Muscle of back (tissue), 3 donors: ENCODE measurements at regions not wholly inside any gene's neighbourhood (a gene's known extent, or its start where the extent isn't known, plus 50 kb on each side); places are given as distances from the start of the nearest gene placed in this dataset.

Experiments
- DNase-seq, 3 donors: peaks; one replicate each; pipeline versions ENCODE4 v3.0.0 to v3.0.0-alpha.2; 2013

- DNase-seq: peak in 1 of 3 donors; percentile 68
Measured at GRCh38 chr2:12024197-12024907, 277.9 kb downstream of the LPIN1 start.

GRCh38 chr2:12027136-12027535, 280.7 kb downstream of the LPIN1 start:
- DNase-seq: no peak

GRCh38 chr2:12031866-12032265, 285.4 kb downstream of the LPIN1 start:
- no peak for DNase-seq

- no peak for DNase-seq
Measured at GRCh38 chr2:12032398-12032797, 286.0 kb downstream of the LPIN1 start.

- no peak for DNase-seq
Measured at GRCh38 chr2:12032975-12033374, 286.5 kb downstream of the LPIN1 start.

GRCh38 chr2:12033494-12033893, 287.1 kb downstream of the LPIN1 start:
- no peak for DNase-seq

- no peak for DNase-seq
Measured at GRCh38 chr2:12034382-12034781, 287.9 kb downstream of the LPIN1 start.

GRCh38 chr2:12035029-12035720, 288.7 kb downstream of the LPIN1 start:
- no peak for DNase-seq

GRCh38 chr2:12035956-12036639, 289.7 kb downstream of the LPIN1 start:
- DNase-seq: no peak

- no peak for DNase-seq
Measured at GRCh38 chr2:12036640-12036983, 290.2 kb downstream of the LPIN1 start.

GRCh38 chr2:12037301-12037700, 290.9 kb downstream of the LPIN1 start:
- DNase-seq: no peak

GRCh38 chr2:12041236-12041635, 294.8 kb downstream of the LPIN1 start:
- no peak for DNase-seq

GRCh38 chr2:12043131-12043530, 296.7 kb downstream of the LPIN1 start:
- no peak for DNase-seq

- DNase-seq: no peak
Measured at GRCh38 chr2:12044857-12045256, 298.4 kb downstream of the LPIN1 start.

GRCh38 chr2:12045864-12046291, 299.4 kb downstream of the LPIN1 start:
- peak in 1 of 3 donors; percentile 29 for DNase-seq

- DNase-seq: no peak
Measured at GRCh38 chr2:12046641-12047040, 300.2 kb downstream of the LPIN1 start.

GRCh38 chr2:12047761-12048160, 301.3 kb downstream of the LPIN1 start:
- DNase-seq: peak in 1 of 3 donors; percentile 45

GRCh38 chr2:12048550-12048949, 302.1 kb downstream of the LPIN1 start:
- no peak for DNase-seq

GRCh38 chr2:12050396-12050795, 304.0 kb downstream of the LPIN1 start:
- DNase-seq: peak; percentile 53 to 75 (median 55)

- no peak for DNase-seq
Measured at GRCh38 chr2:12051831-12052230, 305.4 kb downstream of the LPIN1 start.

- DNase-seq: no peak
Measured at GRCh38 chr2:12052796-12053195, 306.4 kb downstream of the LPIN1 start.

GRCh38 chr2:12054956-12055618, 308.7 kb downstream of the LPIN1 start:
- peak in 2 of 3 donors; percentile 42 to 76 for DNase-seq
